ENCODE measurements at regions not wholly inside any gene's neighbourhood (a gene's known extent, or its start where the extent isn't known, plus 50 kb on each side); places are given as distances from the start of the nearest gene placed in this dataset.
"Not testable (repeated sequence)": the region's sequence is repeated elsewhere in the genome, so short reads cannot be mapped to it uniquely, and the experiment has no call there.

GRCh38 chr1:83060651-83061390, 938.1 kb downstream of the TTLL7 start:
- WGBS (ENCODE audit: insufficient coverage), result 62% methylated on average over 2 of the region's 5 CpGs
- H3K9me3 ChIP-seq (replicated peaks; ENCODE audit: control insufficient read depth, low read depth, low read length), result no peaks in the 10 kb centered on the region
- DNase-seq, result peak; percentile 96
- no peaks in the 10 kb centered on the region for H3K36me3 ChIP-seq (ENCODE audit: control insufficient read depth, insufficient read depth, low read length)
- no peak overlapping the region for H3K4me3 ChIP-seq (ENCODE audit: low read length)
- H3K4me1 ChIP-seq (ENCODE audit: control insufficient read depth, insufficient read depth, low read length), result peaks cover 11% of the 10 kb centered on the region
- peak overlapping the region; percentile 49 for H3K27ac ChIP-seq (ENCODE audit: low read length)
- H3K27me3 ChIP-seq (ENCODE audit: control insufficient read depth, insufficient read depth, low read length), result no peaks in the 10 kb centered on the region

DNA sequence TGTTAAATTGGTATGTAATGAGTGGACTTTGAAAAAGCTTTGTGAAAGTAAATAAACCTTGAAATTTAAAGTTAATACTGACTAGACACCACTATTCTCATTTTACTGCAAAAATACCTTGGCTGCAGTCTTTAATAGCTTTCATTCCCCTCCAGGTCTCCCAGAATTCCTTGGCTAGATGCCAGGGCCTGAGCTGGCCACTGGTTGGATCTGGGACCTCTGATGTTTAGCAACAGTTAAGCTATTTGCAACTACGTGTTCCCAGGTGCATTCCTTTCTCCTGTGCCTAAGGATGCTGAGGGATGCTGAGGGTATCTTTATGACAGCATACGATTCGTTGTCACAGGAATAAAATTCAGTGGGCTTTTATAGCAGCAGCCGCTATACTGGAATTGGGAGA, 938.7 kb downstream of the TTLL7 start:
- Histone ChIP-seq H3K27me3 (ENCODE audit: control insufficient read depth, insufficient read depth, low read length) (no peaks in the 10 kb centered on the region), H3K4me3 (ENCODE audit: low read length) (no peak overlapping the region), H3K9me3 (replicated peaks; ENCODE audit: control insufficient read depth, low read depth, low read length) (no peaks in the 10 kb centered on the region), H3K36me3 (ENCODE audit: control insufficient read depth, insufficient read depth, low read length) (no peaks in the 10 kb centered on the region), H3K4me1 (ENCODE audit: control insufficient read depth, insufficient read depth, low read length) (peaks cover 11% of the 10 kb centered on the region), H3K27ac (ENCODE audit: low read length) (peak overlapping the region; percentile 18)
- DNase-seq, result peak; percentile 66
- WGBS (ENCODE audit: insufficient coverage), result 21% methylated on average over 3 of the region's 4 CpGs

DNA sequence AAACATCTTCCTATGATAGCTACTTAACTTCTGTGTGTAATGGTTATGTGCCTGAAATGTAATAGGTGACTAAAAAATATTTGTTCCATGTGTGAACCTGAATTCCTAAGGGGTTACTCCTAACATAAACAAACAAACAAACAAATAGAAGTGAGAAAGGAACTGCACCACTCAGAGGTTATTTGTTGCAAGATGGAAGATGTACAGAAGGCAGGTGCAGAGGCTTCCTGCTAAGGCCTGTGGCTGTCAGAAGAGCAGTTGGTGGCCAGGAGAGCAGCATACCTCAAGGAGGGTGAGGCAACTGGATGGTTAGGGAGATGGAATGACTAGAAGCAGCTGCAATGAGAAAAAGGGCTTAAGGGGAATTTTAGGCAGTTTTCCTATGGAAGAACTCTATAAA, 940.6 kb downstream of the TTLL7 start:
- no peaks in the 10 kb centered on the region for H3K36me3 ChIP-seq (ENCODE audit: control insufficient read depth, insufficient read depth, low read length)
- peak; percentile 46 for DNase-seq
- H3K27me3 ChIP-seq (ENCODE audit: control insufficient read depth, insufficient read depth, low read length), result no peaks in the 10 kb centered on the region
- H3K9me3 ChIP-seq (replicated peaks; ENCODE audit: control insufficient read depth, low read depth, low read length), result no peaks in the 10 kb centered on the region
- H3K4me3 ChIP-seq (ENCODE audit: low read length), result no peak overlapping the region
- H3K27ac ChIP-seq (ENCODE audit: low read length), result no peak overlapping the region
- H3K4me1 ChIP-seq (ENCODE audit: control insufficient read depth, insufficient read depth, low read length), result peaks cover 11% of the 10 kb centered on the region

- Histone ChIP-seq H3K4me3 (ENCODE audit: low read length) (no peak overlapping the region), H3K27me3 (ENCODE audit: control insufficient read depth, insufficient read depth, low read length) (no peaks in the 10 kb centered on the region), H3K9me3 (replicated peaks; ENCODE audit: control insufficient read depth, low read depth, low read length) (no peaks in the 10 kb centered on the region), H3K36me3 (ENCODE audit: control insufficient read depth, insufficient read depth, low read length) (no peaks in the 10 kb centered on the region), H3K4me1 (ENCODE audit: control insufficient read depth, insufficient read depth, low read length) (peaks cover 10% of the 10 kb centered on the region), H3K27ac (ENCODE audit: low read length) (no peak overlapping the region)
- WGBS (ENCODE audit: insufficient coverage), result no CpG with 5 or more reads among the region's 2 CpGs
- no peak for DNase-seq
Observed at GRCh38 chr1:83055391-83056170, 943.4 kb downstream of the TTLL7 start.

- H3K4me1 ChIP-seq (ENCODE audit: control insufficient read depth, insufficient read depth, low read length), result no peaks in the 10 kb centered on the region
- DNase-seq, result no peak
- H3K27ac ChIP-seq (ENCODE audit: low read length), result no peak overlapping the region
- no peaks in the 10 kb centered on the region for H3K36me3 ChIP-seq (ENCODE audit: control insufficient read depth, insufficient read depth, low read length)
- H3K9me3 ChIP-seq (replicated peaks; ENCODE audit: control insufficient read depth, low read depth, low read length), result no peaks in the 10 kb centered on the region
- WGBS (ENCODE audit: insufficient coverage), result no CpG with 5 or more reads among the region's 4 CpGs
- no peak overlapping the region for H3K4me3 ChIP-seq (ENCODE audit: low read length)
- no peaks in the 10 kb centered on the region for H3K27me3 ChIP-seq (ENCODE audit: control insufficient read depth, insufficient read depth, low read length)
Observed at GRCh38 chr1:83053446-83053845, 945.5 kb downstream of the TTLL7 start.

DNA sequence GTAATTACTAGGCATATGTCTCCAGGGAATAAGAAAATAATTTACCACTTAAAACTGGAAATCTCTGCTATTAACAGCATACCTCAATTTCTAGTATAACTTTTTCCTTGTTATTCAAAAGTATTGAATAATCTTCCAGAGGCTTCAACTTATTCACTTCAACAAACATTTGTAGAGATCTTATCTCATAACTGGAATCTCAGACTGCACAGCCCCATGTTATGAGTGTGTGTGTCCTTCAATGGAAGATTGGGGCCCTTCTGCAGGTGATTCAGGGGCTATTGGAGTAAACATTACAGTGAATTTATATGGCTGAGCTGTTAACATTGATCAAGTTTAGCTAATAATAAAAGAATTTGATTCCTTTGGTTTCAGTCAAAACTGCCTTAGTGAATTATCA, 946.1 kb downstream of the TTLL7 start:
- no peak for DNase-seq
- Histone ChIP-seq H3K27ac (ENCODE audit: low read length) (no peak overlapping the region), H3K4me3 (ENCODE audit: low read length) (no peak overlapping the region), H3K9me3 (replicated peaks; ENCODE audit: control insufficient read depth, low read depth, low read length) (no peaks in the 10 kb centered on the region), H3K4me1 (ENCODE audit: control insufficient read depth, insufficient read depth, low read length) (no peaks in the 10 kb centered on the region), H3K27me3 (ENCODE audit: control insufficient read depth, insufficient read depth, low read length) (no peaks in the 10 kb centered on the region), H3K36me3 (ENCODE audit: control insufficient read depth, insufficient read depth, low read length) (no peaks in the 10 kb centered on the region)

- H3K27ac ChIP-seq (ENCODE audit: low read length); DNase-seq; H3K4me1 ChIP-seq (ENCODE audit: control insufficient read depth, insufficient read depth, low read length); H3K4me3 ChIP-seq (ENCODE audit: low read length); H3K9me3 ChIP-seq (replicated peaks; ENCODE audit: control insufficient read depth, low read depth, low read length); H3K27me3 ChIP-seq (ENCODE audit: control insufficient read depth, insufficient read depth, low read length); H3K36me3 ChIP-seq (ENCODE audit: control insufficient read depth, insufficient read depth, low read length): not testable (repeated sequence)
- 100% methylated on average over 1 of the region's 3 CpGs for WGBS (ENCODE audit: insufficient coverage)
Observed at GRCh38 chr1:83051053-83051452, 947.9 kb downstream of the TTLL7 start.

DNA sequence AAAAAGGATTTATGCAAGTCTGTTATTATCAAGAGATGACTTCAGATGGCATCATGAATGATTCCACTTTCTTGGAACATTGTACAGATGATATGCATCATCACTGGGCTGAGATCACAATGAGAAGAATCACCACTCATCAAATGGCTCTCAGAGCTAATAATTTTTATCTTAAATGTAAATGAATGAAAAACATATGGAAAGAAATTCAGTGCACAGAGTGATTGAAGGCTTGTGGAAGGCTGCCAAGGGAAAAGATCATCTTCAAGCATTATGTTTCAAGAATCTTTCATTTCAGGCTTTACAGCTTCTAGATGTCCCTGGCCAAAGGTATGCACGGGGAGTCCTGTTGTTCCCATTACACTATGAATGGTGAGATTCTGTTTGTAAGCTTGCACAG, 955.7 kb downstream of the TTLL7 start:
- peak; percentile 81 for DNase-seq
- Histone ChIP-seq H3K27ac (ENCODE audit: low read length) (no peak overlapping the region), H3K36me3 (ENCODE audit: control insufficient read depth, insufficient read depth, low read length) (no peaks in the 10 kb centered on the region), H3K4me3 (ENCODE audit: low read length) (no peak overlapping the region), H3K4me1 (ENCODE audit: control insufficient read depth, insufficient read depth, low read length) (no peaks in the 10 kb centered on the region), H3K27me3 (ENCODE audit: control insufficient read depth, insufficient read depth, low read length) (no peaks in the 10 kb centered on the region), H3K9me3 (replicated peaks; ENCODE audit: control insufficient read depth, low read depth, low read length) (peaks cover 2% of the 10 kb centered on the region)
- no CpG with 5 or more reads among the region's 1 CpG for WGBS (ENCODE audit: insufficient coverage)

DNA sequence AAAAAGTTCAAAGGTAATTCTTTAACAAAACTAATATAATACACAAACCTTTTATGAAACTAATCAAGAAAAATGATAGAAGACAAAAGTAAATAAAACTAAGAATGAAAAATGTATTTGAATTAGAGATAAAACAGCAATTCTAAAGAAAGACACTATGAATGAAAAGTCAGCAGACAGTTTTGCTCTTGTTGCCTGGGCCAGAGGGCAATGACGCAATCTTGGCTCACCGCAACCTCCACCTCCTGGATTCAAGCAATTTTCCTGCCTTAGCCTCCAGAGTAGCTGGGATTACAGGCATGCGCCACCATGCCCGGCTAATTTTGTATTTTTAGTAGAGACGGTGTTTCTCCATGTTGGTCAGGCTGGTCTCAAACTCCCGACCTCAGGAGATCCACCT, 959.8 kb downstream of the TTLL7 start:
- WGBS (ENCODE audit: insufficient coverage), result 91% methylated on average over 3 of the region's 6 CpGs
- H3K9me3 ChIP-seq (replicated peaks; ENCODE audit: control insufficient read depth, low read depth, low read length); H3K36me3 ChIP-seq (ENCODE audit: control insufficient read depth, insufficient read depth, low read length); H3K27me3 ChIP-seq (ENCODE audit: control insufficient read depth, insufficient read depth, low read length); H3K4me3 ChIP-seq (ENCODE audit: low read length); H3K27ac ChIP-seq (ENCODE audit: low read length); H3K4me1 ChIP-seq (ENCODE audit: control insufficient read depth, insufficient read depth, low read length); DNase-seq: not testable (repeated sequence)

DNA sequence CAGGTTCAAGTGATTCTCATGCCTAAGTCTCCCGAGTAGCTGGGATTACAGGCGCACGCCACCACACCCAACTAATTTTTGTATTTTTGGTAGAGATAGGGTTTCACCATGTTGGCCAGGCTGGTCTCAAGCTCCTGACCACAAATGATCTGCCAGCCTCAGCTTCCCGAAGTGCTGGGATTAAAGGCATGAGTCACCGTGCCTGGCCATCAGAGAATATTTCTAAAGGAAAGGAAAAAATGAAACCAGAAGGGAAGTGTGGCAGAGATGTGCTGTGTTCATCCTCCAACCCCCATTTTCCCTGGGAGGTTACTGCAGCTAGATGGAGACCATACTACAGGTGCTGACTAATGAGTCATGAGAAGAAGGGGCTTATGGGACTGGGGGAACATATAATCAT, 964.1 kb downstream of the TTLL7 start:
- Histone ChIP-seq H3K9me3 (replicated peaks; ENCODE audit: control insufficient read depth, low read depth, low read length) (peaks cover 2% of the 10 kb centered on the region), H3K27ac (ENCODE audit: low read length) (no peak overlapping the region), H3K27me3 (ENCODE audit: control insufficient read depth, insufficient read depth, low read length) (no peaks in the 10 kb centered on the region), H3K4me1 (ENCODE audit: control insufficient read depth, insufficient read depth, low read length) (no peaks in the 10 kb centered on the region), H3K4me3 (ENCODE audit: low read length) (no peak overlapping the region), H3K36me3 (ENCODE audit: control insufficient read depth, insufficient read depth, low read length) (no peaks in the 10 kb centered on the region)
- DNase-seq, result no peak
- 93% methylated on average over 2 of the region's 5 CpGs for WGBS (ENCODE audit: insufficient coverage)

Data from muscle of leg (tissue), 3 donors.